ENCODE measurements at regions not wholly inside any gene's neighbourhood (a gene's known extent, or its start where the extent isn't known, plus 50 kb on each side); places are given as distances from the start of the nearest gene placed in this dataset.

- TF ChIP-seq POLR2A (IDR thresholded peaks at IDR 0.05) = no peak
- no peak for TF ChIP-seq CTCF (IDR thresholded peaks at IDR 0.05)
Measured at GRCh38 chrX:97863261-97863660, 979.6 kb downstream of the RPA4 start.
